ENCODE measurements at regions not wholly inside any gene's neighbourhood (a gene's known extent, or its start where the extent isn't known, plus 50 kb on each side); places are given as distances from the start of the nearest gene placed in this dataset.

- DNase-seq (ENCODE audit: low read depth), result no peak
These were observed 147.0 kb upstream of the THRB start for GRCh38 chr3:24641628-24642027.

- DNase-seq (ENCODE audit: low read depth), result no peak
These were observed 150.4 kb upstream of the THRB start for GRCh38 chr3:24645047-24645446.

- no peak for DNase-seq (ENCODE audit: low read depth)
These were observed 152.1 kb upstream of the THRB start for GRCh38 chr3:24646790-24647189.

GRCh38 chr3:24648063-24648462, 153.4 kb upstream of the THRB start:
- no peak for DNase-seq (ENCODE audit: low read depth)

GRCh38 chr3:24650839-24651238, 156.2 kb upstream of the THRB start:
- DNase-seq (ENCODE audit: low read depth), result peak; percentile 13

- peak; percentile 51 for DNase-seq (ENCODE audit: low read depth)
These were observed 163.3 kb upstream of the THRB start for GRCh38 chr3:24657870-24658510.

GRCh38 chr3:24661175-24661584, 166.5 kb upstream of the THRB start:
- no peak for DNase-seq (ENCODE audit: low read depth)

- DNase-seq (ENCODE audit: low read depth), result no peak
These were observed 168.0 kb upstream of the THRB start for GRCh38 chr3:24662449-24663345.

- DNase-seq (ENCODE audit: low read depth), result no peak
These were observed 168.8 kb upstream of the THRB start for GRCh38 chr3:24663406-24663805.

- DNase-seq (ENCODE audit: low read depth), result no peak
These were observed 173.4 kb upstream of the THRB start for GRCh38 chr3:24668039-24668438.

GRCh38 chr3:24670871-24671270, 176.2 kb upstream of the THRB start:
- no peak for DNase-seq (ENCODE audit: low read depth)

GRCh38 chr3:24673596-24673995, 178.9 kb upstream of the THRB start:
- DNase-seq (ENCODE audit: low read depth), result no peak

- DNase-seq (ENCODE audit: low read depth), result no peak
These were observed 179.6 kb upstream of the THRB start for GRCh38 chr3:24674261-24674660.

- no peak for DNase-seq (ENCODE audit: low read depth)
These were observed 183.4 kb upstream of the THRB start for GRCh38 chr3:24678021-24678420.

GRCh38 chr3:24678421-24678865, 183.8 kb upstream of the THRB start:
- peak; percentile 100 for DNase-seq (ENCODE audit: low read depth)

- DNase-seq (ENCODE audit: low read depth), result no peak
These were observed 184.8 kb upstream of the THRB start for GRCh38 chr3:24679429-24679828.

GRCh38 chr3:24680214-24680967, 185.7 kb upstream of the THRB start:
- peak; percentile 66 for DNase-seq (ENCODE audit: low read depth)

- DNase-seq (ENCODE audit: low read depth), result peak; percentile 98
These were observed 187.5 kb upstream of the THRB start for GRCh38 chr3:24682141-24682547.

- DNase-seq (ENCODE audit: low read depth), result peak; percentile 88
These were observed 188.4 kb upstream of the THRB start for GRCh38 chr3:24683090-24683489.

- peak; percentile 79 for DNase-seq (ENCODE audit: low read depth)
These were observed 189.2 kb upstream of the THRB start for GRCh38 chr3:24683633-24684384.

GRCh38 chr3:24684506-24685023, 189.9 kb upstream of the THRB start:
- no peak for DNase-seq (ENCODE audit: low read depth)

GRCh38 chr3:24686808-24687207, 192.2 kb upstream of the THRB start:
- peak; percentile 95 for DNase-seq (ENCODE audit: low read depth)

All from amniotic epithelial cell (primary cell).